Skeletal muscle tissue (tissue), 3 donors: ENCODE measurements at regions not wholly inside any gene's neighbourhood (a gene's known extent, or its start where the extent isn't known, plus 50 kb on each side); places are given as distances from the start of the nearest gene placed in this dataset.

ENCODE experiments used
- H3K27ac ChIP-seq: one replicate; pipeline ENCODE4 v1.7.0; 2013; ENCODE audit warnings: mild to moderate bottlenecking, low read depth, low read length, inconsistent platforms
- H3K27me3 ChIP-seq, 3 donors: one replicate each; pipeline ENCODE4 v1.7.0; 2013; ENCODE audit warnings: low read length in 3 of 3; ENCODE audit not compliant: control insufficient read depth in 3 of 3, insufficient read depth in 3 of 3
- H3K36me3 ChIP-seq, 3 donors: one replicate each; pipeline ENCODE4 v1.7.0; 2013; ENCODE audit warnings: low read length in 3 of 3; ENCODE audit not compliant: control insufficient read depth in 3 of 3, insufficient read depth in 3 of 3
- H3K4me1 ChIP-seq, 3 donors: one replicate each; pipeline ENCODE4 v1.7.0; 2013; ENCODE audit warnings: low read length in 3 of 3, mild to moderate bottlenecking in 3 of 3; ENCODE audit not compliant: control insufficient read depth in 3 of 3, insufficient read depth in 3 of 3
- H3K4me3 ChIP-seq, 3 donors: one replicate each; pipeline ENCODE4 v1.7.0; 2013; ENCODE audit warnings: low read length in 3 of 3
- H3K9ac ChIP-seq, 3 donors: one replicate each; pipeline ENCODE4 v1.7.0; 2013; ENCODE audit warnings: low read length in 3 of 3, mild to moderate bottlenecking in 3 of 3, moderate library complexity in 2 of 3, low read depth in 1 of 3
- H3K9me3 ChIP-seq, 3 donors: one replicate each; pipeline ENCODE4 v1.7.0; 2013; ENCODE audit warnings: low read length in 3 of 3; ENCODE audit not compliant: control insufficient read depth in 3 of 3
- donor health status: Osteomylitis.

DNA sequence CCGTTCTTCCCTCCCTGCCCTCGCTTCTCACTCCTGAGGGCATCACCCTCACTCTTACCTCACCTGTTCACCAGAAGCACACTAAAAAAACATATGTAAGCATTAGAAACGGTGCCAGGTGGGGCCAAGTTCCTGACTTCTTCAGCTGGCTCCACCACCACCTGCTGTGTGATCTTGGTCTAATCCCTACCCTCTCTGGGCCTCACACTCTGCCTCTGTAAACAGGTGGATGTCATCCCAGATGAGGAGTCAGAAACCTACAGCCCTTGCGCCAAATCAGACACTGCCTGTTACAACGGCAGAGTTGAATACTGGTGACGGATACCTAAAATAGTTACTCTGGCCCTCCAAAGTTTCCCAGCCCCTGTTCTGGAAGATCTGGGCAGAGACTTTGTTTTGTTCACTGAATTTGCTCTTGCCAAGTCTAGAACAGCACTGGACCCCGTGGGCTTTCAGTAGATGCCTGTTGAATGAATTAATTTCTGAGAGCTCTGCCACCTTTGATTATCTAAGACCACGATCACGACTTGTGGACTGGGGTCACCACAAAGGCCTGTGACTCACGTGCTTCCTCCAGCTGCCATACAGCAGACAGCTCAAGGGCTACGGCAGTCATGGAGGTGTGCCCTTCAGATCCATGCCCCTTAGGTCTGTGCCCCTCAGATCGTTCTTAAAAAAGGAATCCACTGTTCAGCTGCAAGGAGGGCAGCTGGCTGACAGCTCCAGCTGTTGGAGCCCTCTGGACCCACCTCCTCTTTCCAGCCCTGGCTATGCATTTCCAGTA lies 71.9 kb downstream of the GSC start:
- Histone ChIP-seq H3K9ac (no peak overlapping the region), H3K27me3 (peaks cover 16 to 22% (median 20%) of the 10 kb centered on the region in 3 donors), H3K36me3 (no peaks in the 10 kb centered on the region), H3K27ac (no peak overlapping the region), H3K4me1 (no peaks in the 10 kb centered on the region), H3K4me3 (no peak overlapping the region), H3K9me3 (no peaks in the 10 kb centered on the region)

GRCh38 chr14:94696518-94696917 lies 73.4 kb downstream of the GSC start:
- no peak overlapping the region for H3K9ac ChIP-seq
- H3K27me3 ChIP-seq = peaks cover 16 to 22% (median 20%) of the 10 kb centered on the region in 3 donors
- H3K4me1 ChIP-seq = no peaks in the 10 kb centered on the region
- H3K9me3 ChIP-seq = no peaks in the 10 kb centered on the region
- H3K36me3 ChIP-seq = no peaks in the 10 kb centered on the region
- H3K4me3 ChIP-seq = no peak overlapping the region
- no peak overlapping the region for H3K27ac ChIP-seq

DNA sequence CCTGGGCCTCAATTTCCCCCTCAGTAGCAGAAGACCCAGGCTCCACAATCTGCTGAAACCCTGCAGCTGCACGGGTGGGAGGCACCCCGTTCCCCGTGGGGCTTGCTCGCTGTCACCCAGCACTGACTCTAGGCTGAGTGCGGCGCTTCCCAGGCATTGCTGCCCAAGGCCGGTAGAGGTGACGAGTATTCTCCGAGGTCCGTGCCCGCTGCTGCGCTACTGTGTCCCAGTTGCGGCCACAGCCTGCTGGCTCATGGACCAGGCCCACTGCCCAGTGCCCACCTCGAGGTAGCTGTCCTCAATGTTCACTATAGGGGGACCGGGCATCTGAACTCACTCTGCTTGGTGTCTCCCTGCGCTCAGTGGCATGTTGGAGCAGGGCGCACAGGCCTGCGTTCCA lies 74.7 kb downstream of the GSC start:
- H3K4me1 ChIP-seq = no peaks in the 10 kb centered on the region
- H3K27me3 ChIP-seq = peaks cover 16 to 23% (median 21%) of the 10 kb centered on the region in 3 donors
- H3K4me3 ChIP-seq = no peak overlapping the region
- no peak overlapping the region for H3K27ac ChIP-seq
- H3K9ac ChIP-seq = no peak overlapping the region
- no peaks in the 10 kb centered on the region for H3K9me3 ChIP-seq
- no peaks in the 10 kb centered on the region for H3K36me3 ChIP-seq

DNA sequence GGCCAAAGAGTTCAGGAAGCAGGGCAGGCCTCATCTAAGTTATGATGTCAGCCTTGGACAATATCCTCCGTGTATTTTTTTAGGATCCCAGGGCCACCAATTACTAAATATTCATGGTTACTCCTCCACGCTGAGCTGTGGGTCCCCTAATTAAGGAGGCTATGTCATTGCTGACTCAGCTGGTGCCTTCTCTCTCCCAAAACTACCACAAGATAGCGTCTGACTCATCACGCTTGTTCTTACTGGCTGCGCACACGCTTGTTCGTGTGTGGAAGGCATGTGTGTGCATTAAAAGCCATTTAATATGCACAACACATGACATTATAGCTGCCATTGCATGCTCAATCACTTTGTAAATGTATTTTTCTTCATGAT lies 78.3 kb downstream of the GSC start:
- Histone ChIP-seq H3K9ac (peak overlapping the region in 1 of 3 donors; percentile 20), H3K27ac (no peak overlapping the region), H3K27me3 (peaks cover 0 to 4% (median 0%) of the 10 kb centered on the region in 3 donors), H3K4me1 (peaks cover 3 to 7% (median 6%) of the 10 kb centered on the region in 3 donors), H3K4me3 (no peak overlapping the region), H3K36me3 (no peaks in the 10 kb centered on the region), H3K9me3 (no peaks in the 10 kb centered on the region)

DNA sequence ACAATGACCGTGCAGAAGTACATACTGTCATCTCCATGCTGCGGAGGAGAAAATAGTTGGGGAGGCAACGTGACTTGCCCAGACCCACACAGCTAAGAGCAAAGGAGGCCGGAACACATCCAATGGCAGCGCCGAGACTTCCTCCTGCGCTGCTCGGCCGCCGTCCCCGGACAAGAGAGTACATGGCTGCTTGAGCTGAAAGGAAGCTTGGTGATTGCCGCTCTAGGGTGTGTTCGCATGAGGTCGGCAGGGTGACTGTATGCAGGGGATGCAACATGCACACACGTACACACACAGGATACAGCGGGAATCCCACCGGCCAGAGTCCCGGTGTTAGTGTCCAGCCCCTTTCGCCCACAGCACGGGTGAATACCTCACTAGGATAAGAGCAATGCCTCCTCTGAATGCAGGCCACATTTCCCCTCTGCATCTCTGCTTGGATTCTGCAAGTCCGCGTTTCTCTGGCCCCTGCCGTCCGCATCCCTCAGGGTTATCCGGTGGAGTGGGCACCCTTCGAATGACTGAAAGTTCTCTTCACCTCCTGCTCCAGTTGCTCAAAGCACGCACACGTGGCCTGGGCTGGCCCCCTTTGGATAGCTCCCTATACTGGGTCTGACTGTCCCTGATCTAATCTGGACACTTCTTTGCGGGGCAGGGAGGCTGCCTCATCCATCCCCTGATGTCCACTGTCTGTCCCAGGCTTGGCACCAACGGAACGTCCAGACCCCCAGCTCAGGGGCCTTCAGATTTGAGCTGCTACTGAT lies 78.8 kb downstream of the GSC start:
- H3K9ac ChIP-seq = no peak overlapping the region
- no peak overlapping the region for H3K27ac ChIP-seq
- no peaks in the 10 kb centered on the region for H3K36me3 ChIP-seq
- H3K27me3 ChIP-seq = peaks cover 0 to 4% (median 0%) of the 10 kb centered on the region in 3 donors
- H3K4me1 ChIP-seq = peaks cover 3 to 7% (median 6%) of the 10 kb centered on the region in 3 donors
- no peaks in the 10 kb centered on the region for H3K9me3 ChIP-seq
- H3K4me3 ChIP-seq = no peak overlapping the region

GRCh38 chr14:94690486-94690885 lies 78.3 kb downstream of the SERPINA3 start:
- no peak overlapping the region for H3K9ac ChIP-seq
- H3K4me1 ChIP-seq = peaks cover 3 to 7% (median 6%) of the 10 kb centered on the region in 3 donors
- H3K4me3 ChIP-seq = no peak overlapping the region
- no peak overlapping the region for H3K27ac ChIP-seq
- H3K36me3 ChIP-seq = no peaks in the 10 kb centered on the region
- H3K9me3 ChIP-seq = no peaks in the 10 kb centered on the region
- peaks cover 0 to 4% (median under 1%) of the 10 kb centered on the region in 3 donors for H3K27me3 ChIP-seq

DNA sequence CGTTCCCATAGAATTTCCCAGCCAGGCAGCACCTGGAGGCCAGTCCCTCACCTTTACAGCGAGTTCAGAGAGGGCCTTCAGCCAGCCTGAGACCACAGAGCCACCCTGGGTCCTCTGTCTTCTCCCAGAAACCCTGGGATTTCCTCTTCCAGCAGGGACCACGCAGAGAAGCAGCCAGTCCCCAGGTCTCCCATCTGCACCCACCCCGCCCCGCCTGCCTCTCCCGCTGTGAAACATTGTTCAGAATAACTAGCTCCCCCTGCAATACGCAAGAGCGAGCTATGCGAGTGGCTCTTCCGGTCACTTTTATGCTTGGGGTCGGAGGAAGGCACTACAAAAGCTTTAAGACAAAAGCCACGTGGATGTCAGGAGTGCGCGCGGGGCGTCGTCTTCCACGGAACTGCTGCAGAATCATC lies 77.8 kb downstream of the SERPINA3 start:
- peaks cover 0 to 4% (median 4%) of the 10 kb centered on the region in 3 donors for H3K27me3 ChIP-seq

GRCh38 chr14:94689218-94689984 lies 77.2 kb downstream of the SERPINA3 start:
- peak overlapping the region in 2 of 3 donors; percentile 32 to 63 for H3K9ac ChIP-seq
- H3K36me3 ChIP-seq = no peaks in the 10 kb centered on the region
- H3K4me3 ChIP-seq = peak overlapping the region in 1 of 3 donors; percentile 30
- H3K9me3 ChIP-seq = no peaks in the 10 kb centered on the region
- no peak overlapping the region for H3K27ac ChIP-seq
- H3K27me3 ChIP-seq = peaks cover 0 to 4% (median 4%) of the 10 kb centered on the region in 3 donors
- H3K4me1 ChIP-seq = peaks cover 3 to 7% (median 6%) of the 10 kb centered on the region in 3 donors

More for the DNA sequence above, 77.8 kb downstream of the SERPINA3 start:
- no peak overlapping the region for H3K4me3 ChIP-seq
- H3K9ac ChIP-seq = peak overlapping the region in 2 of 3 donors; percentile 32 to 63
- H3K27ac ChIP-seq = no peak overlapping the region
- H3K36me3 ChIP-seq = no peaks in the 10 kb centered on the region
- H3K9me3 ChIP-seq = no peaks in the 10 kb centered on the region
- H3K4me1 ChIP-seq = peaks cover 3 to 7% (median 6%) of the 10 kb centered on the region in 3 donors

DNA sequence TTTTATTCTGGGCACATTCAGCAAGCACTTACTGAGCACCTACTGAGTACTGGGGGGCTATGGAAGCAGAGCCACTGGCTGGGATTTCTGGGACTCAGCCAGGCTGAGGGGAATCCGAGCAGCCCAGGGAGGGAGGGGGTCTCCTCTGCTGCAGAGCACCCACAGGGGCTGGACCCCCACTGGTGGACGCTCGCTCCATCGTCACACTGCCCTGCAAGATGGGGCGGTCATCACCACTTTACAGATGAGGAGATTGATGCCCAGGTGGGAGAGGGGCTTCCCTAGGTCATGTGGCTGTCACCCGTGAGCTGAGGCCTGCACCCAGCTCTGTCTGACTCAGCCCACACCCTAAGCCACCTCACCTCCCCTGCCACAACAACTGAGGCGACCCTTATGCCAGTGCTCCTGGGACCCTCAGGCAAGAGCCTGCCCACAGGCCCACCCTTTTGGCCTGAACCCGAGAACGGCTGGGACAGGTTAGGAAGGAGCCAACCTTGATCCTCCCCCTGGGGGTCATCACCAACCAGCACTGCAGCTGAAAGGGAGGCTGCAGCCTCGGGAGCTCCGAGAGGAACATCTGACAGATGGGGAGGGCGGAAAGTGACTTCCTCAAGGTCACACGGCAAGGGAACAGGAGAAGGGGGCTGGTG lies 74.4 kb downstream of the SERPINA3 start:
- peaks cover 3 to 7% (median 6%) of the 10 kb centered on the region in 3 donors for H3K4me1 ChIP-seq
- no peaks in the 10 kb centered on the region for H3K36me3 ChIP-seq
- peaks cover 0 to 4% (median 4%) of the 10 kb centered on the region in 3 donors for H3K27me3 ChIP-seq
- no peak overlapping the region for H3K4me3 ChIP-seq
- no peak overlapping the region for H3K27ac ChIP-seq
- H3K9me3 ChIP-seq = no peaks in the 10 kb centered on the region
- H3K9ac ChIP-seq = no peak overlapping the region
